ENCODE measurements at regions not wholly inside any gene's neighbourhood (a gene's known extent, or its start where the extent isn't known, plus 50 kb on each side); places are given as distances from the start of the nearest gene placed in this dataset.

- DNase-seq (ENCODE audit: low read depth in 2 of 3, low spot score in 2 of 3): no peak
Measured at GRCh38 chr6:18746727-18747126, 359.6 kb downstream of the RNF144B start.

GRCh38 chr6:18748314-18748713, 361.2 kb downstream of the RNF144B start:
- no peak for DNase-seq (ENCODE audit: low read depth in 2 of 3, low spot score in 2 of 3)

GRCh38 chr6:18752278-18753068, 365.3 kb downstream of the RNF144B start:
- no peak for DNase-seq (ENCODE audit: low read depth in 2 of 3, low spot score in 2 of 3)

- no peak for DNase-seq (ENCODE audit: low read depth in 2 of 3, low spot score in 2 of 3)
Measured at GRCh38 chr6:18753076-18753475, 365.9 kb downstream of the RNF144B start.

- DNase-seq (ENCODE audit: low read depth in 2 of 3, low spot score in 2 of 3): no peak
Measured at GRCh38 chr6:18763086-18763485, 375.9 kb downstream of the RNF144B start.

GRCh38 chr6:18784794-18785193, 397.6 kb downstream of the RNF144B start:
- DNase-seq (ENCODE audit: low read depth in 2 of 3, low spot score in 2 of 3): no peak

- no peak for DNase-seq (ENCODE audit: low read depth in 2 of 3, low spot score in 2 of 3)
Measured at GRCh38 chr6:18785810-18786490, 398.8 kb downstream of the RNF144B start.

GRCh38 chr6:18792866-18793265, 405.7 kb downstream of the RNF144B start:
- DNase-seq (ENCODE audit: low read depth in 2 of 3, low spot score in 2 of 3): no peak

- DNase-seq (ENCODE audit: low read depth in 2 of 3, low spot score in 2 of 3): no peak
Measured at GRCh38 chr6:18795726-18796125, 408.6 kb downstream of the RNF144B start.

GRCh38 chr6:18820725-18821124, 433.6 kb downstream of the RNF144B start:
- DNase-seq (ENCODE audit: low read depth in 2 of 3, low spot score in 2 of 3): no peak

- peak in 2 of 3 donors; percentile 21 to 53 for DNase-seq (ENCODE audit: low read depth in 2 of 3, low spot score in 2 of 3)
Measured at GRCh38 chr6:18823782-18824386, 436.7 kb downstream of the RNF144B start.

- no peak for DNase-seq (ENCODE audit: low read depth in 2 of 3, low spot score in 2 of 3)
Measured at GRCh38 chr6:18829272-18829870, 442.2 kb downstream of the RNF144B start.

GRCh38 chr6:18835976-18836375, 448.8 kb downstream of the RNF144B start:
- DNase-seq (ENCODE audit: low read depth in 2 of 3, low spot score in 2 of 3): no peak

- no peak for DNase-seq (ENCODE audit: low read depth in 2 of 3, low spot score in 2 of 3)
Measured at GRCh38 chr6:18837013-18837412, 449.9 kb downstream of the RNF144B start.

- no peak for DNase-seq (ENCODE audit: low read depth in 2 of 3, low spot score in 2 of 3)
Measured at GRCh38 chr6:18842534-18842933, 455.4 kb downstream of the RNF144B start.

GRCh38 chr6:18845896-18846295, 458.7 kb downstream of the RNF144B start:
- DNase-seq (ENCODE audit: low read depth in 2 of 3, low spot score in 2 of 3): no peak

GRCh38 chr6:18846327-18846726, 459.2 kb downstream of the RNF144B start:
- no peak for DNase-seq (ENCODE audit: low read depth in 2 of 3, low spot score in 2 of 3)

GRCh38 chr6:18861204-18861603, 474.1 kb downstream of the RNF144B start:
- no peak for DNase-seq (ENCODE audit: low read depth in 2 of 3, low spot score in 2 of 3)

GRCh38 chr6:18883268-18883667, 496.1 kb downstream of the RNF144B start:
- DNase-seq (ENCODE audit: low read depth in 2 of 3, low spot score in 2 of 3): no peak

- no peak for DNase-seq (ENCODE audit: low read depth in 2 of 3, low spot score in 2 of 3)
Measured at GRCh38 chr6:18883851-18884250, 496.7 kb downstream of the RNF144B start.

GRCh38 chr6:18893540-18894269, 506.6 kb downstream of the RNF144B start:
- DNase-seq (ENCODE audit: low read depth in 2 of 3, low spot score in 2 of 3): no peak

Measured in hematopoietic multipotent progenitor cell (in vitro differentiated cells).